HG03135 (cell line): ENCODE measurements at regions not wholly inside any gene's neighbourhood (a gene's known extent, or its start where the extent isn't known, plus 50 kb on each side); places are given as distances from the start of the nearest gene placed in this dataset.

Experiments used
- ATAC-seq: cut with Tn5 transposase; IDR thresholded peaks from one replicate; pipeline ENCODE4 v1.9.1; 2021; ENCODE audit warnings: mild to moderate bottlenecking, moderate library complexity; ENCODE audit not compliant: unreplicated experiment

GRCh38 chr2:41377837-41378236, 670.0 kb upstream of the PKDCC start:
- no peak for ATAC-seq

GRCh38 chr2:41378420-41378819, 669.4 kb upstream of the PKDCC start:
- no peak for ATAC-seq

- no peak for ATAC-seq
These were observed 668.2 kb upstream of the PKDCC start for GRCh38 chr2:41379496-41380221.

- ATAC-seq: no peak
These were observed 666.1 kb upstream of the PKDCC start for GRCh38 chr2:41381701-41382100.

- no peak for ATAC-seq
These were observed 660.3 kb upstream of the PKDCC start for GRCh38 chr2:41387519-41387918.

- no peak for ATAC-seq
These were observed 654.2 kb upstream of the PKDCC start for GRCh38 chr2:41393621-41394020.

GRCh38 chr2:41394541-41394940, 653.3 kb upstream of the PKDCC start:
- no peak for ATAC-seq

- ATAC-seq: no peak
These were observed 652.1 kb upstream of the PKDCC start for GRCh38 chr2:41395692-41396091.

GRCh38 chr2:41399437-41400087, 648.3 kb upstream of the PKDCC start:
- ATAC-seq: no peak

GRCh38 chr2:41400088-41400665, 647.6 kb upstream of the PKDCC start:
- ATAC-seq: no peak

- no peak for ATAC-seq
These were observed 642.4 kb upstream of the PKDCC start for GRCh38 chr2:41405441-41405840.

GRCh38 chr2:41409328-41409727, 638.5 kb upstream of the PKDCC start:
- ATAC-seq: no peak

- ATAC-seq: no peak
These were observed 637.8 kb upstream of the PKDCC start for GRCh38 chr2:41410011-41410410.

- no peak for ATAC-seq
These were observed 633.9 kb upstream of the PKDCC start for GRCh38 chr2:41413813-41414485.

GRCh38 chr2:41414486-41415230, 633.2 kb upstream of the PKDCC start:
- peak; percentile 66 for ATAC-seq

GRCh38 chr2:41417511-41417910, 630.3 kb upstream of the PKDCC start:
- ATAC-seq: no peak

- ATAC-seq: no peak
These were observed 627.6 kb upstream of the PKDCC start for GRCh38 chr2:41420219-41420618.

GRCh38 chr2:41420872-41421271, 626.9 kb upstream of the PKDCC start:
- no peak for ATAC-seq

- ATAC-seq: no peak
These were observed 616.1 kb upstream of the PKDCC start for GRCh38 chr2:41431756-41432155.

- no peak for ATAC-seq
These were observed 615.4 kb upstream of the PKDCC start for GRCh38 chr2:41432459-41432858.

- no peak for ATAC-seq
These were observed 612.8 kb upstream of the PKDCC start for GRCh38 chr2:41434991-41435390.
